ENCODE measurements at regions not wholly inside any gene's neighbourhood (a gene's known extent, or its start where the extent isn't known, plus 50 kb on each side); places are given as distances from the start of the nearest gene placed in this dataset.
"Not testable (repeated sequence)": the region's sequence is repeated elsewhere in the genome, so short reads cannot be mapped to it uniquely, and the experiment has no call there.

GRCh38 chr12:31896514-31897039 lies 62.6 kb upstream of the RESF1 start:
- DNase-seq (ENCODE audit: low read depth in 1 of 2, low spot score in 1 of 2), result peak in 1 of 2 donors; percentile 98
- no peak for TF ChIP-seq CTCF (IDR thresholded peaks at IDR 0.05; ENCODE audit: low read depth, low read length)
- Histone ChIP-seq H3K4me1 (ENCODE audit: low read depth) (no peaks in the 10 kb centered on the region), H3K4me3 (no peak overlapping the region), H3K36me3 (no peaks in the 10 kb centered on the region), H3K27ac (no peak overlapping the region), H3K9me3 (ENCODE audit: low read depth) (no peaks in the 10 kb centered on the region), H3K27me3 (no peaks in the 10 kb centered on the region)

- Histone ChIP-seq H3K4me3 (no peak overlapping the region), H3K36me3 (no peaks in the 10 kb centered on the region), H3K27me3 (no peaks in the 10 kb centered on the region), H3K27ac (no peak overlapping the region), H3K4me1 (ENCODE audit: low read depth) (no peaks in the 10 kb centered on the region), H3K9me3 (ENCODE audit: low read depth) (no peaks in the 10 kb centered on the region)
- TF ChIP-seq CTCF (IDR thresholded peaks at IDR 0.05; ENCODE audit: low read depth, low read length), result no peak
- DNase-seq (ENCODE audit: low read depth in 1 of 2, low spot score in 1 of 2), result no peak
Measured at GRCh38 chr12:31895449-31896150, 63.6 kb upstream of the RESF1 start.

GRCh38 chr12:31890295-31891285 lies 68.6 kb upstream of the RESF1 start:
- H3K36me3 ChIP-seq, result no peaks in the 10 kb centered on the region
- no peak for TF ChIP-seq CTCF (IDR thresholded peaks at IDR 0.05; ENCODE audit: low read depth, low read length)
- H3K4me3 ChIP-seq, result no peak overlapping the region
- H3K4me1 ChIP-seq (ENCODE audit: low read depth), result no peaks in the 10 kb centered on the region
- H3K9me3 ChIP-seq (ENCODE audit: low read depth), result no peaks in the 10 kb centered on the region
- H3K27me3 ChIP-seq, result no peaks in the 10 kb centered on the region
- H3K27ac ChIP-seq, result no peak overlapping the region
- peak in 1 of 2 donors; percentile 74 for DNase-seq (ENCODE audit: low read depth in 1 of 2, low spot score in 1 of 2)

- Histone ChIP-seq H3K4me3 (no peak overlapping the region), H3K36me3 (no peaks in the 10 kb centered on the region), H3K27me3 (no peaks in the 10 kb centered on the region), H3K9me3 (ENCODE audit: low read depth) (no peaks in the 10 kb centered on the region), H3K4me1 (ENCODE audit: low read depth) (no peaks in the 10 kb centered on the region), H3K27ac (no peak overlapping the region)
- DNase-seq (ENCODE audit: low read depth in 1 of 2, low spot score in 1 of 2), result no peak
- no peak for TF ChIP-seq CTCF (IDR thresholded peaks at IDR 0.05; ENCODE audit: low read depth, low read length)
Measured at GRCh38 chr12:31887109-31887811, 72.0 kb upstream of the RESF1 start.

GRCh38 chr12:31882682-31883081 lies 76.5 kb upstream of the RESF1 start:
- not testable (repeated sequence) for H3K36me3 ChIP-seq; H3K9me3 ChIP-seq (ENCODE audit: low read depth); H3K27me3 ChIP-seq; H3K4me1 ChIP-seq (ENCODE audit: low read depth); DNase-seq (ENCODE audit: low read depth in 1 of 2, low spot score in 1 of 2); H3K4me3 ChIP-seq; H3K27ac ChIP-seq

All from cardiac muscle cell (in vitro differentiated cells and primary cell).